Epithelial cell of prostate (primary cell): ENCODE measurements at regions not wholly inside any gene's neighbourhood (a gene's known extent, or its start where the extent isn't known, plus 50 kb on each side); places are given as distances from the start of the nearest gene placed in this dataset.
A peak's percentile ranks its signal among the peaks of the same experiment; 100 is the strongest.

Experiments used
- DNase-seq: peaks from one replicate; pipeline ENCODE4 v3.0.0-alpha.2; 2011; ENCODE audit warnings: low read depth, low spot score
- H3K27ac ChIP-seq: fragments of 450-650 bp; 2 replicates; pipeline ENCODE4 v1.5.1; 2017; ENCODE audit warnings: mild to moderate bottlenecking

DNA sequence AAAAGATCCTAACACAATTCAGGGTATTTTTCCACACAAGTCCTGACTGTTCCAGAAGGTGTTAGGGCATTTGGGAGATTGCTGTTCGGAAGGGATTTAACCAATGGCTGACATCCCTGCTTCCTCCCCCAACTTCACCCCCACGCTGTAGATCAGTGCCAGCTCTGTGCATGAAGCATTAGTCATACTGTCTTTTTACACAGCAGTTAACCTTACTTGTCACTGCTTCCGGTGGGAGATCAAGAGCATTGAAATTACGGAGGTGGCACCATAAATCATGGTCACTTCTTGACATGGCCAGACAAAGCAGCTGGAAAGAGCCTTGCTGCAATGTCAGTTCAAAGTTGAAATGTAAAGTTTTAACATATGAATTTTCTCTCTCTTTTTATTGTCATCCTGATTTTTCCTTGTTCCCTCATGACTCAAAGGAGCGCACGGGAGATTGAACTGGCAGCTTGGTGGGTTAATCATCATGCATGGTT lies 70.2 kb downstream of the HRH4 start:
- peak; percentile 22 for DNase-seq
- no peak overlapping the region for H3K27ac ChIP-seq

DNA sequence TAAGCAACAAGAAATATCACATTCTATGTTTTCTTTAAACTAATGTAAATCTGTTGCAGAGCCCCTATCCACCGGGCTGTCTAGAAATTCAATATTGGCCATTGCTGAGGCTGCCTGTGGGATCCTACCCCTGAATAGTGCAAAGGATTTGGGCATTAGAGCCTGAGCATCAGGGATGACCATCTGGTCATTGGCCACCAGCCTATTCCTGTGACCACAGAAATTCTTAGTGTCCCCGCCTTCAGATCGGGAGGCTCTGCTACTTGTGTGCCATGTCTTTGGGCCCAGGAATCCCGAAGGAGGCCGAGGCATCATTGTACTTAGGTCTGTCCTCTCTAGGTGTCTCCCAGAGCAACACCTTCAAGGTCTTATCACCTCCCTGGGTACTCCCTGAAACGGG lies 73.8 kb downstream of the HRH4 start:
- H3K27ac ChIP-seq, result no peak overlapping the region
- no peak for DNase-seq

DNA sequence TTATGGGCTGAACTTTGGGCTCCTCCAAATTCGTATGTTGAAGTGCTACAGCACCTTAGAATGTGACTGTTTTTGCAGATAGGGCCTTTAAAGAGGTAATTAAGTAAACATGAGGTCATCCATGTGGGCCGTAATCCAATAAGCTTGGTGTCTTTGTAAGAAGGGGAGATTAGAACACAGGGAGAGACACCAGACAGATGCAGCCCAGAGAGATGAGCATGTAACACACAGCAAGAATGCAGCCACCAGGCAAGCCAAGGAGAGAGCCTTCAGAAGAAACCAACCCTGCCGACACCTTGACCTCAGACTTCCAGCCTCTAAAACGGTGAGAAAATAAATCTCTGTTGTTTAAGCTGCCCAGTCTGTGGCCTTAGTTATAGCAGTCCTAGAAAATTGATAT lies 74.3 kb downstream of the HRH4 start:
- DNase-seq, result no peak
- H3K27ac ChIP-seq, result no peak overlapping the region

DNA sequence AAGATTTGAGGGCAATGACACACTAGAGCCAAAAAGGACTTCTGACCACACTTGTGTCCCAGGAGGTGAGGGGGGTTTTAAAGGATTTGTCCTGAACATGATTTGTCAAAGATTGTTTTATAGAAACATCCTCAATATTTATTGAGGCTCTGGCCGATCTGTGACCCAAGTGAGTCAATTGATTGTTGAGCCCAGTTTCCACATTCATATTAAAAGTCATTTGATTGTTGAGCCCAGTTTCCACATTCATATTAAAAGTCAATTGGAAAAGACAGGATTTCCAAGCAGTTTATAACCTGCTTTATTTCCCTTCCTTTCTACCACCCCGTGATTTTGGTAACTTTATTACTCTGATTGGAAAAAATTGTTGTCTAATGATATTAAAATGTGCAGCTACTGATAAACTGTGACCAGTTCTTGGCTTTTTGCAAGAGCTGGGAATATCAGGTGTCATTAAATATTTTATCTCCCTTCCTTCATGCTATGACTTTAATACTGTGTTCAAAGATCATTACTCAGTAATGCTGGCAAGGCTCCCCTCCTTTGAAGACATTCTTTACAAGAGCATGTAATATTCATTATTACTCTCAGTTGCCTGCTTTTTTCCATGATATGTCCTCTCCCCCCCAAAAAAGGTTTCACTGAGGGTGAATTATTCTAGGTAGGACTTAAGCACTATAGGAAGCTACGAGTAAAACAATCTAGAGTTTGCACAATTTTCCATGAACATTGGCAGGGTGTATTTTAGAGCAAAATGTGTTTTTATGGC lies 75.3 kb downstream of the HRH4 start:
- H3K27ac ChIP-seq, result no peak overlapping the region
- DNase-seq, result no peak

DNA sequence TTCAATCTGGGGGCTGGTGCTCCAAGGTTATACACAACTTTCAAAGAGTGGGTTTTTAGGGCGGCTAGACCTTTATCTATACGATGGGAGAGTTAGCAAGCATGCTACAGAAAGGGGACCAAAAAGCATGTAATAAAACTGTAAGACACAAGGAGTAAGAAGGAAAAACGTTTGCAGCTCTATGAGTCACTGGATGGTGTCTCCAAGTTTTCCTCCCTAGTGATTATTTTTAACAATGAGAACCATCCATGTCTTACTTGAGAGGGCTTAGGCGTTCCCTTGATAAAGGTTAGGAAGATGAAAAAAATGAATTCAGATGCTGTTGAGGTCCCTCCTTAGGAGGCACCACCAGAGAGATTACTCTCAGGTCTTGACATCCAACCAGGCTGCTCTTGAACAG lies 75.9 kb downstream of the HRH4 start:
- H3K27ac ChIP-seq, result no peak overlapping the region
- no peak for DNase-seq

DNA sequence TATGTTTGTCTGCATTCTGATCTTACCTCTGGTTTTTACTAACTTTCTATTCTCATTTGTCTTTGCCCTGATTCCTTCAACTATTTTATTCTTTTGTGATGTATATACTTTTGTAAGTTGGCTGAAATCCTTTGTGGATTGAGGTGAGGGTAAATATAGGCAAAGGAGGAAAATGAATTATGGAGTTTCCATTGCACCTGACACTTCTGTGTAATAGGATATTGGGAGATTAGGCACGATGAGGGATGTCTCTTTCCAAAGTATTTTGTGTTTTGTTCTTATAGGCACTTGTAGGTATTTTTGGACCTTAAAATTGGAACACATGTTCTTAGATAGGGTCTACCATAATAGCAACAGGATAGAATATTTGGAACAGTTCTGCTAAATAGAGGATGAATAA lies 76.4 kb downstream of the HRH4 start:
- no peak for DNase-seq
- no peak overlapping the region for H3K27ac ChIP-seq

DNA sequence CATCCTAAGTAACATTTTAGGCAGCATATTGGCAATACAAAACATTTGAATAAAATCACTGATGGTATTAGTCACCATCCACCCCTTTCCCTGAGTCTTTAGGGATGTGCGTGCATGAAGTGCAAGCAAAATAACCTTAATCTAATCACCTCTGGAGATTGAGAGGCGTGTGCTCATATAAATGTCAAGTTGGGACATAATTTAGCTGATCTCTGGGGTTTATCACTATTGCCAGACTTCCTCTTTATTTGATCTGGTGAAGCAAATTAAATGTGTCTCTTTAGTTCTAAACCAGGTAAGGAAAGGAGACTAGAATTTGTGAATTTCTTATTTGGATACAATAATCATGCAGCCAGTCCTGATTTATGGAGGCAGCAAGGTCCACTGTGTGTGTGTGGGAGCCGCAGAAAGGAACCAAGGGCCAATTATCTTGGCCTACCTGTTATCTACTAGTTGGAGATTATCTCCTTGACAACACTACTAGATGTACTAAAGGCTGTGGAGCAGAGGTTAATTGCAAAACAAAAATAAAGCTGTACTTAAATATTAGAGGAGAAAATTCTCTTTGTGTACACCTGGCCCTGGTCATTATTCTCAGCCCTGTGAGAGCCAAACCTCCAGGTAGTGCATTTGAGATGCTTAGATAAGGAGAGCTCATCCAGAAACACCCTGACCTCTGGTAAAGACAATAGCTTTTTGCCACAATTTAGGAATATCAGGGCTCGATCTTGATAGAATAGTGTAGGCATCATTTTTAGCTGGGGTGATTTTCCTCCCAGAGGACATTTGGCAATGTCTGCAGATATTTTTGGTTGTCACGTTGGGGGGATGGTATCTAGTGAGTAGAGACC lies 78.2 kb downstream of the HRH4 start:
- no peak for DNase-seq

DNA sequence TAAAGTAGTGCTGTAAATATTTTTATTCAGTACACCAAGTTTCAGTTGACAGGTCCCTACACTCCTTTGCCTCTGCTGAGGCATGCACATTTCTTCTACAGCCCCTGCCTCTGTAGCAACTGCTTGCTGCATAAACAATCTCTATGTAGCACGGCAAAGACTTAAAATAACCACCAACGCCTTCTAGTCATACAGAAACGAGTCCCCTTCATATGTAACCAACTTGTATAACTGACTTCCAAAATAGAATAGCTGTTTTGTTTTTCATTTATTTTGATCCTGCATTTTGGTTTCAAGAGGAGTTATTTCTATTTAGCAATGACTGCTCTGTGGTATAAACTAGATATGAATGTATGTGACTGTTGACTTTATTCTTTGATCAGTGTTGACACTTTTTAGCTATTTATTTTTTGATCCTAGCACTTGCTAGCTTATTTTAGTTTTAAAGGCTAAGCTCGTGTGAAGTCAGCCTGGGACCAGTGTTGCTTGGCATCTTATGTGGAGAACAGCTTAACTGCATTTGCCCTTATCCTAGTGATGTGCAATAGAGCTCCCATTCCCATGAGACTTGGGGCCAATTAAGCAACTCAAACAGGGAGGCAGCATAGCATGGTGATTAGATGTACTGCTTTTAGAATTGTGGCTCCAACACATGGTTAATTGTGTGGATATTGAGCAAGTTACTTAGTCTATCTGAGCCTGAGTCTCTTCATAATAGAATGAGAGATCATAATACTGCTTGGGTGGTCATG lies 79.6 kb downstream of the HRH4 start:
- H3K27ac ChIP-seq, result no peak overlapping the region
- no peak for DNase-seq

More for the DNA sequence above, 78.2 kb downstream of the HRH4 start:
- H3K27ac ChIP-seq, result no peak overlapping the region

DNA sequence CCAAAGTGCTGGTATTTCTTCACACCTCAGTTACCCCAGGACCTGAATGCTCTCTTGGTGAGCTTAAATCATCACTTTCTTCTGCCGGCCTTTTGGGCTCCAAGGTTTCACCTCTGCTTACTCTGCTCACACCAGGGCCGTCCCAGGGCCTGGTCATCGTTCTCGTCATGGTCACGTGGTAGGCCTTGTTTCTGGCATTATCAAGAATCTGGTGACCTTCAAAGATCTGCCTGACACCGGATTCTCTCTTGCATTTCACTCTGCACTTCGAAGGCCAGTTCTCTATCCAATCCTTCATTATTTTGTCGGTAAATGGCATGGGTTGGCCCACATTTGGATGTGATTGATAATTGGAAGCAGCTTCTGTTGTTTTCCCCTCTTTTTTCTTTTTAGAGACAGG lies 80.5 kb downstream of the HRH4 start:
- H3K27ac ChIP-seq, result no peak overlapping the region
- no peak for DNase-seq

DNA sequence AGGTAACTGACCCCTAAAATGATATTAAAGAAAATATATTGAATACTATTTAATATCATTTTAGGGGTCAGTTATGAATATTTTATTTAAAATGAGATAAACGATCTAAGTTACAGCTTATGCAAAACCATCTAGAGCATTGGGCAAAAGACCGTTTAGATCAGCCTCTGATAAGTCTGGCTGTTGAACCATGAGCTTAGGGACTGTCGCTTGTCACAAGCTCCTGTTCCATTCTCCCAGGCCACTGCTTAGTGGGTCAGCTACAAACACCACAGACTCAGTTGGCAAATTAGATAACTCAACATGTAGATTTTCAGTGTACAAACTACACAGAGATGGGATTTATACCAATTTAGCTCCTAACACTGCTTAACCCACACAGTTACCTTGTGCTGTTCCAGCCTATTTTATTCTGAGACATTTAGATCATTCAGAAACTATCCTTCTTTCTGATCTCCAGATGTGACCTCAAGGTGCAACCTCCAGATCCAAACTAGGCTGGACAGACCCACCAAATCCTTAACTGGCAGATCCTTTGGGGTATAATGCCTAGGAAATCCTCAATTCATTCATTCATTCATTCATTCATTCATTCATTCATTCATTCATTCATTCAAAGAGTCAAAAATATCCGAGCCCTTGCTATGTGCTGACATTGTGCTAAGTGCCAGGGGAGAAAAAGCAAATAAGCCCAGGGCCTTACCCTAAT lies 82.8 kb downstream of the HRH4 start:
- no peak overlapping the region for H3K27ac ChIP-seq
- DNase-seq, result no peak

DNA sequence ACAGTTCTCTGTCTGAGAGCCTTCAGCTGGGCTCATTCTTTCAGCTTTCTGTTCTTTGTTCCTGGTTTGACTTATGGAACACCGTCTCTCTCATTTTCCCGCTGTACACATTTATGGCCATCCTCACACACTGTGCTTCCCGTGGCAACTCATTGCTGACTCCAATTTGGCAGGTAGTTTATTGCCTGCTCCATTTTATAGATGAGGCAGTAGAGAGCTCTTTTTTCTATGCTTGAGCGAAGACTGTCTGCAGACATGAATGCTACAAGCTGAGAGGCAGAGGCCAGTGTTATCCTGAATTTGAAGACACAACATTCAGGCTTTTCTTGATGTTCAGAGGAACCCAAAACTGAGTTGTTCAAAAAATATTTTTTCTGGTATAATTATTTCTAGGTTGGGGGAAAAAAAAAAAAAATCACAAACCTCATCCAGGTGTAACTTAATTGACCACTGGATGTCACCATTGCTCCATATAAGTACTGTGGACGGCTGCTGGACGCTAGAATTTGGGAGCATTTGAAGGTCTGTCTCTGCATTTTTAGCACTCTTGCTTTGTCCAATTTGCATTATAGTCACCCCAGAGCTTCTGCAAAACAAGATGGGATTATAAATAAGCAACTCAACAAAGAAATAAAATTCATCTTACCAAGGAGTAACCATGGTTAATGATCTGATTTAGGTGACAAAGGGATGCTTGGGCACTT lies 83.5 kb downstream of the HRH4 start:
- H3K27ac ChIP-seq, result no peak overlapping the region
- DNase-seq, result no peak

DNA sequence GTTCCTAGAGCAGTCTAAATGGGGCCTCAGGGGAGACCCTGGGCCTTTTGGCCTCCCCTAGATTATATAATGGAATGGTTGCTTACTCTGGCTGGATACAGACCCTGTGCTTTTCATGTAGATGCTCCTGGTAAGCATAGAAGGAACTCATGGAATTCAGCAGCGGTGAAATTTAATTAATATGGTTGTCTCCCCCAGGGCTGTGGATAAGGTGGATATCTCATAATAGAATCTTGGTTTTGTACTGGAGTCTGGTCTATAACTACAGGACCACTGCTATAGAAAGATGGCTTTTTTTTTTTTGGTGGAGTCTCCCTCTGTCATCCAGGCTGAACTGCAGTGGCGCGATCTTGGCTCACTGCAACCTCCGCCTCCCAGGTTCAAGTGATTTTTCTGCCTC lies 84.5 kb downstream of the HRH4 start:
- no peak overlapping the region for H3K27ac ChIP-seq

DNA sequence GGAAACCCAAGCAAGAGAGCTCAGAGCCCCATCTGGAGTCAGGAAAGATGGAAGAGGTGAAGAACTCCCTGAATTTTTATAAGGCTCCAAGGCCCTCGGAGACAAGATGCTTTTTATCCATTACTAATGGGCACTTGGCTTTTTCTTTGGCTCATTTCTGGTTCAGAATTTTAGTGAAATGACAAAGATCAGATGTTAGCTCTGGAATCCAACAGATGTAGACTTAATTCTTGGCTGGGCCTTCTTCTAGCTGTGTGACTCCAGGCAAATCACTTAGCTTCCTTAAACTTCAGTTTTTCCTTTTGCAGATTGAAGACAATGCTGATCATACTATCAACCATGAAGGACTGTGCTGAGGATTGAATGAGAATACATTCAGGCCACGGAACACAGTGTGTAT lies 85.2 kb downstream of the HRH4 start:
- no peak overlapping the region for H3K27ac ChIP-seq
- no peak for DNase-seq

More for the DNA sequence above, 84.5 kb downstream of the HRH4 start:
- DNase-seq, result no peak

DNA sequence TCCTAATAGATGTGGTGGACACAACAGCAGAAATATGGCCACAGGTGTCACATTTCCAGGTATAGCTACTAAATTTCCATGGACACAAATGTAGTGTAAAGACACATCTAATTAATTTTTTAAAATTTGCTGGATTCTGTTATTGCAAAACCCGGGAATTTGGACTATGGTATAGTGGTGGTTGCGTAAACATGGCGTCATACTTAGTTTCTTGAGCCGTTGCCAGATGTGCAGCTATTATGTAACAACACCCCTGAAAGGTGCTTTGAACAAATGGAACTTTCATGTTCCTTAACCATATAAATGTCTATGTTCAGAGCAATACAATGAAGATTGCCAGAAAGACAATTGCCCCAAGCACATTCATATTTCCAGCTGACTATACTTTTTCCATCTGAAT lies 85.9 kb downstream of the HRH4 start:
- DNase-seq, result no peak
- no peak overlapping the region for H3K27ac ChIP-seq

DNA sequence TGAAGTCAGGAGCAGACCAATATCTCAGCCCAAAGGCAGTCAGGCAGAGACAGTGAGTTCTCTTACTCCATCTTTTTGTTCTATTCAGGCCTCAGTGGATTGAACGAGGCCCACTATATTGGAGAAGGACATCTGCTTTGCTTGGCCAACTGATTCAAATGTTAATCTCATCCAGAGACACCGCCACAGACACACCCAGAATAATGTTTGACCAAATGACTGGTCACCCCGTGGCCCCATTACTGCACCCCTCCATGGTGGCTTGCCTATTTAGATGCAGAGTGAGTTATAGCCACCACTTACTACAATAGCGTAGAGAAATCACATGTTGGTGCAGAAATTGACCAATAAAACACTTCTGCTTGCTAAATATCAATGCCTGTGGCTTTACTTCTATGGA lies 88.1 kb downstream of the HRH4 start:
- no peak overlapping the region for H3K27ac ChIP-seq
- DNase-seq, result no peak

DNA sequence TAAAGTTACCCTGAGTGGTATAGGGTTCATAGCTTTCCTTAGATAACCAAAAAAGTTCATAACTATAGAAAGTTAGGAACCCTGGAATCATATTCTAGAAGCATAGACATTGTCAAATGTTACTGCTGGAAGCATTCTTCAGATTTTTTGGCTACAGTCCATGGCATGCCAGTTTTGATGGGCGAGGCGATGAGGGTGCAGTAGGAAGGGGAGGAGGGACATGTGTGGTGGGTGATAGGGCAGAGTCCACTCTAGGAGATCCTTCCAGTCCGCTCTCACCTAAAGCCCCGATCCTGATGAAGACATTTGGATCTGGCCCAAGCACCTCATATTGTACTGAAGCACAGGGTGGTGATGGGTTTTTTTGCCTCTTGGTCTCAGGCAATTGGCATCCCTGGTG lies 91.8 kb downstream of the HRH4 start:
- DNase-seq, result no peak
- H3K27ac ChIP-seq, result no peak overlapping the region

DNA sequence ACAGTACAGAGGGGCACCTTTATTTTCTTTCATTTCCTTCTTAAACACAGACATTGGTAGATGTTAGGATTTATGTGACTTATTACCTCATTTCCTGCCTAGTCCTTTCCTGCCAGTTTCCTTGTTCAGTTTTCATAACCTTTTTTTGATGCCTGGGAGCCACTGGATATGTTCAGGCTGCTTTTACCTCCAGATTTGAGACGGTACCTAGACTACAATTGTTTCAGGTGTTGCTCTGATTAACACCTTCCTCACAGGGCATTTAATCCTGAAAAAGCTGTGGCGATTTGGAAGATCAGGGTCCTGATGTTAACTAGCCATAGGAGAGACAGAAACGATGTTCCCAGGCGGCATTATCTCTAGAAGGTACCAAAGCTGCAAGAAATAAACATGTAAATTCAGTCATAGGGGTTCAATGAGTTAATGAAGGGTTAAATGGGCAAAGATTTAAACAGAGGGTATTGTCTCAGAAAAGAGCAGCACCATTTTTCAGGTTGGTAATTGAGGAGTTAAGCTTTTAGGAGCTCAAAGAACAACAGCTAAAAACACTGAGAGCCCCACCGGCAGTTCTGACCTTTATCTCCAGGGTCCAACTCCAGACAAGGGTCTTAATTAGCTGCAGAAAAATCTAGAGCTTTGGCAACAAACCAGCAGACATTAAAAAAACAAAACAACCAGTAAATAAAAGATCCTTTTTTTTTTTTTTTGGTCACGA lies 93.3 kb downstream of the HRH4 start:
- no peak for DNase-seq
- no peak overlapping the region for H3K27ac ChIP-seq

DNA sequence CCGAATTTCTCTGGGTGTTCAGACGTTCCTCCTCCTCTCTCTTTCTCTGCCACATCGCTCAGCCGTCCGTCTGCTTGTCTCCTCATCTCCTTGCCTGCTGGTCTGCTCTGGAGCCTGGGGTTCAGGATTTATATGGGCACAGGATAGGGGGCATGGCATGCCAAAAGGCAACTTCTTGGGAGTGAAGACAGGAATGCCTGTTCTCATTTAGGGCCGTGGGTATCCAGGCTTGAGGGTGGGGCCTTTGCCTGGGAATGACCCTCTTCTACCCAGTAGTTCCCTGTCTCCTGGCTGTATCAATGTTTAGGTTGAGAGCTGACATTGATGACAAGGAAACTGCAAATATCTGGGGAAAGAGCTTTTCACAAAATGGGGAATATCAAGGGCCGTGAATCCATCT lies 98.0 kb downstream of the HRH4 start:
- H3K27ac ChIP-seq, result no peak overlapping the region
- no peak for DNase-seq

DNA sequence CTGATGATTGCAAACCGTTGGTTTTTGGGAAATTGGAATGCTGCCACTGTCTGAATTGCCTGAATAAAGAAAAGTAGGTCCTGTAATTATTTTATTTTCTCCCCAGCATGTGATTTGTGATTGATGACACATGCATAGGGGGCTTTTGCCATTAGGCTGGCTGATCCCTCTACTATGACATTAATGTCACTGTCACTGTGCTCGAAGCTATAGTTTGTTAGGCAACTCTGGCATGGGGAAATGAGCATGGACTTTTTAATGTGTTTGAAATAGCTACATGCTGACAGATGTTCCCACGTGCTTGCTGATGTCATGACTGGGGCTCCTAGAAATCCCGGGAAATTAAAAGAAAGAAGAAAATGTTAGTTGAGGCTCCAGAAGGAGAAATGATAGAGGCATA lies 99.1 kb downstream of the HRH4 start:
- no peak overlapping the region for H3K27ac ChIP-seq
- DNase-seq, result no peak
